ENCODE measurements at regions not wholly inside any gene's neighbourhood (a gene's known extent, or its start where the extent isn't known, plus 50 kb on each side); places are given as distances from the start of the nearest gene placed in this dataset.

- TF ChIP-seq CTCF (IDR thresholded peaks at IDR 0.05; ENCODE audit: poor library complexity) = no peak
- TF ChIP-seq EZH2 (IDR thresholded peaks at IDR 0.05; ENCODE audit: borderline replicate concordance) = no peak
- TF ChIP-seq EZH2phosphoT487 (IDR thresholded peaks at IDR 0.05; ENCODE audit: low read depth, severe bottlenecking, unreplicated experiment) = no peak
These were observed 55.3 kb upstream of the NUDT12 start for GRCh38 chr5:103617913-103618312.
